GM13976 (cell line): ENCODE measurements at regions not wholly inside any gene's neighbourhood (a gene's known extent, or its start where the extent isn't known, plus 50 kb on each side); places are given as distances from the start of the nearest gene placed in this dataset.
"Not testable (repeated sequence)": the region's sequence is repeated elsewhere in the genome, so short reads cannot be mapped to it uniquely, and the experiment has no call there.

Experiments used
- DNase-seq: peaks from one replicate; pipeline ENCODE4 v3.0.0; 2012; ENCODE audit warnings: low spot score
- CTCF ChIP-seq: IDR thresholded peaks from 2 replicates; pipeline ENCODE4 v1.5.1; 2012; ENCODE audit warnings: borderline replicate concordance, mild to moderate bottlenecking; ENCODE audit not compliant: insufficient read depth; ENCODE audit errors: extremely low read depth, missing control alignments, control extremely low read depth
- in situ Hi-C: fragments of 300-500 bp; cut with MboI; formaldehyde crosslinking; loops from one replicate; pipeline ENCODE4 v1.12.0; 2022; ENCODE audit warnings: low sequenced_read_pairs, mixed read lengths, inconsistent platforms; ENCODE audit not compliant: unreplicated experiment

DNA sequence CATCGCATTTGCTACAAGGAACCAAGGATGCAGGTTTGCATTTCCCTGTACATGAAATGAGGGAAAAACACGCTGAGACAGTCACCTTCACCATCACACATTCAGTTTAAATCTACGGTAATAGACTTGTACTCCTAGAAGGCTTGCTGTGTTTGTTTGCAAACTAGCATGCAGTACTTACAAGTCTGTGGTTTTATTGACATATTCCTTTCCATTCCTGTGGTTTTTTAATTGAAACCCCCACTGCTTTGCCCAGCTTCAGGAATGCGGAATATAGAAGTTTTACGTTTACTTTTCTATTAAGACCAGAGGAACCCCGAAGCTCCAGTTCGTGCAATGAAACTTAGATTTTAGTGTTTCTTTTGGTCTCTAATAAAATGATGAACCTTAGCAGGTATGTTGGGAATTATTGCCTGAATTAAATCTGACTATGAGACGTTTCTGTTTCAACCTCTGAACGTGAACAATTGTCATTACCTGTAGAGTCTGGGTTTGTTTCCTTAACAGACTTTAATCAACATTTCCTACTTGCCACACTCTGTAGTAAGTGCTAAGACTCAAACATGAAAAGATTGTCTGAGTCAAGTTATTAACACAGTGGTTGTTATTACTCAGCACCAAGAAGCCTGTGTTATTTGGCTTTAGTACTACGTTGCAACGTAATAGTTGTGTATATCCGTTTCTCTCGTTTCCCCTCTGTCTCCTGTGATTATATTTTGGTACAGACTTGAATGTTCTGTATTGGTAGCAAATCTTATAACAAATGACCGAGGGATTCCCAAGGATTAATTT is 793.3 kb upstream of the GOT2 start:
- TF ChIP-seq CTCF, result no peak
- in situ Hi-C loops, result no loop called here
- no peak for DNase-seq

- in situ Hi-C loops, result no loop called here
- TF ChIP-seq CTCF, result no peak
Measured at GRCh38 chr16:59522826-59523225, 788.7 kb upstream of the GOT2 start.

DNA sequence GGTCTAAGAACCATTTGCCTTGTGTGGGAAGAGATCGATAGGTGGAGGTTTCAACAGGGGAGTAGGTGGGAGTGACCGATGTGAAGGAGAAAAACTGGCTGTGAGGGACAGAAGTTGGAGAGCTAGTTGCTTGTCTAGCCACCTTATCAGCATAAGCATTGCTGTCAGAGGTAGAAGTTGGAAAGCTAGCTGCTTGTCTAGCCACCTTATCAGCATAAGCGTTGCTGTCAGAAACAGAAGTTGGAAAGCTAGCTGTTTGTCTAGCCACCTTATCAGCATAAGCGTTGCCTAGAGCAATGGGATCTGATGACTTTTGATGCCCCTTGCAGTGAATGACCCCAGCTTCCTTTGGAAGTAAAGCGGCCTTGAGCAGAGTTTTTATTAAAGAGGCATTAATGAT is 784.6 kb upstream of the GOT2 start:
- DNase-seq, in situ Hi-C loops: not testable (repeated sequence)

More at GRCh38 chr16:59522826-59523225, 788.7 kb upstream of the GOT2 start:
- DNase-seq, result no peak

GRCh38 chr16:59514651-59515050 is 780.5 kb upstream of the GOT2 start:
- no peak for TF ChIP-seq CTCF
- in situ Hi-C loops, result no loop called here
- no peak for DNase-seq

- no peak for DNase-seq
- no peak for TF ChIP-seq CTCF
- in situ Hi-C loops, result no loop called here
Measured at GRCh38 chr16:59510008-59510424, 775.9 kb upstream of the GOT2 start.

DNA sequence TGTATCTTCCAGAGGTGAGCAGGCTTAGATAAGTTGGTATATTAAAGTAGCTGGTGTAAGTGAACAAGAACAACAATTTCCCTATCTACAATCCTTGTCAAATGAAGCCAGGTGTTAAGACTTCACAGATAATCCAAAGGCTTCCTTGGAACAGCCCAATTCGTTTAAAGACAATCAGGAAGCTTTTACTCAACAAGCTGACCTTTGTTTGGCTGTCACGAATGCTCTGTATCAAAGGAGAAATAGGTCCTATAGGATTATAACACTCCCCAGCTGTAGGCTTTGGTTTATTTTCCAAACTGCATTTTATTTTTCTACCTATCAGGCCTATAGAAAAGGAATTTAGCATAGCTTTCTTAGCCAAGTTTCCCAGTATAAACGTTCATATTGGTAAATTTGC is 766.5 kb upstream of the GOT2 start:
- no peak for TF ChIP-seq CTCF
- in situ Hi-C loops, result no loop called here
- DNase-seq, result no peak

GRCh38 chr16:59487067-59487466 is 753.0 kb upstream of the GOT2 start:
- DNase-seq, result no peak
- in situ Hi-C loops, result no loop called here
- no peak for TF ChIP-seq CTCF
